HG02642 (cell line): ENCODE measurements at regions not wholly inside any gene's neighbourhood (a gene's known extent, or its start where the extent isn't known, plus 50 kb on each side); places are given as distances from the start of the nearest gene placed in this dataset.
"Not testable (repeated sequence)": the region's sequence is repeated elsewhere in the genome, so short reads cannot be mapped to it uniquely, and the experiment has no call there.

Experiments
- ATAC-seq: cut with Tn5 transposase; IDR thresholded peaks from one replicate; pipeline ENCODE4 v1.9.1; 2021; ENCODE audit warnings: mild to moderate bottlenecking; ENCODE audit not compliant: unreplicated experiment, poor library complexity

GRCh38 chr7:32241636-32242035 lies 171.4 kb upstream of the PDE1C start:
- ATAC-seq: no peak

GRCh38 chr7:32239764-32240163 lies 169.6 kb upstream of the PDE1C start:
- no peak for ATAC-seq

- ATAC-seq: no peak
These were observed 158.4 kb upstream of the PDE1C start for GRCh38 chr7:32228601-32229000.

- no peak for ATAC-seq
These were observed 157.5 kb upstream of the PDE1C start for GRCh38 chr7:32227746-32228145.

- ATAC-seq: no peak
These were observed 154.1 kb upstream of the PDE1C start for GRCh38 chr7:32224276-32224675.

GRCh38 chr7:32223721-32224120 lies 153.5 kb upstream of the PDE1C start:
- ATAC-seq: no peak

GRCh38 chr7:32223071-32223650 lies 153.0 kb upstream of the PDE1C start:
- no peak for ATAC-seq

- ATAC-seq: no peak
These were observed 152.2 kb upstream of the PDE1C start for GRCh38 chr7:32222251-32222900.

GRCh38 chr7:32221736-32222135 lies 151.5 kb upstream of the PDE1C start:
- ATAC-seq: no peak

GRCh38 chr7:32221056-32221455 lies 150.8 kb upstream of the PDE1C start:
- no peak for ATAC-seq

GRCh38 chr7:32219831-32220230 lies 149.6 kb upstream of the PDE1C start:
- not testable (repeated sequence) for ATAC-seq

- ATAC-seq: no peak
These were observed 149.2 kb upstream of the PDE1C start for GRCh38 chr7:32219416-32219815.

GRCh38 chr7:32218741-32219288 lies 148.6 kb upstream of the PDE1C start:
- ATAC-seq: no peak

GRCh38 chr7:32218154-32218467 lies 147.9 kb upstream of the PDE1C start:
- ATAC-seq: no peak

GRCh38 chr7:32217341-32218153 lies 147.3 kb upstream of the PDE1C start:
- ATAC-seq: no peak

- ATAC-seq: no peak
These were observed 146.6 kb upstream of the PDE1C start for GRCh38 chr7:32216759-32217158.

GRCh38 chr7:32215697-32216096 lies 145.5 kb upstream of the PDE1C start:
- ATAC-seq: no peak

- no peak for ATAC-seq
These were observed 144.7 kb upstream of the PDE1C start for GRCh38 chr7:32214913-32215312.

- ATAC-seq: no peak
These were observed 142.1 kb upstream of the PDE1C start for GRCh38 chr7:32212321-32212720.

GRCh38 chr7:32206987-32207386 lies 136.8 kb upstream of the PDE1C start:
- no peak for ATAC-seq

GRCh38 chr7:32206488-32206887 lies 136.3 kb upstream of the PDE1C start:
- no peak for ATAC-seq
